Fibroblast of skin of back (primary cell): ENCODE measurements at regions not wholly inside any gene's neighbourhood (a gene's known extent, or its start where the extent isn't known, plus 50 kb on each side); places are given as distances from the start of the nearest gene placed in this dataset.

ENCODE experiments used
- DNase-seq: peaks from one replicate; pipeline ENCODE4 v3.0.0-alpha.2; 2013

- DNase-seq, result no peak
Observed at GRCh38 chr12:107530701-107531100, 154.9 kb upstream of the PWP1 start.

- no peak for DNase-seq
Observed at GRCh38 chr12:107533218-107533617, 152.4 kb upstream of the PWP1 start.

- peak; percentile 55 for DNase-seq
Observed at GRCh38 chr12:107536613-107537012, 149.0 kb upstream of the PWP1 start.

GRCh38 chr12:107537464-107538119, 148.0 kb upstream of the PWP1 start:
- DNase-seq, result no peak

GRCh38 chr12:107539196-107539939, 146.2 kb upstream of the PWP1 start:
- no peak for DNase-seq

GRCh38 chr12:107541001-107541705, 144.4 kb upstream of the PWP1 start:
- DNase-seq, result no peak

GRCh38 chr12:107543416-107543815, 142.2 kb upstream of the PWP1 start:
- DNase-seq, result no peak

- no peak for DNase-seq
Observed at GRCh38 chr12:107543841-107544240, 141.8 kb upstream of the PWP1 start.

GRCh38 chr12:107544937-107545336, 140.7 kb upstream of the PWP1 start:
- DNase-seq, result no peak

- DNase-seq, result peak; percentile 13
Observed at GRCh38 chr12:107545737-107546353, 139.8 kb upstream of the PWP1 start.

GRCh38 chr12:107547389-107547788, 138.2 kb upstream of the PWP1 start:
- no peak for DNase-seq

GRCh38 chr12:107549651-107550480, 135.7 kb upstream of the PWP1 start:
- no peak for DNase-seq

GRCh38 chr12:107551434-107551833, 134.2 kb upstream of the PWP1 start:
- no peak for DNase-seq

GRCh38 chr12:107552263-107552662, 133.3 kb upstream of the PWP1 start:
- no peak for DNase-seq

- DNase-seq, result no peak
Observed at GRCh38 chr12:107553211-107553765, 132.3 kb upstream of the PWP1 start.

GRCh38 chr12:107554941-107555340, 130.7 kb upstream of the PWP1 start:
- no peak for DNase-seq

GRCh38 chr12:107557026-107557425, 128.6 kb upstream of the PWP1 start:
- DNase-seq, result no peak

GRCh38 chr12:107557589-107558100, 128.0 kb upstream of the PWP1 start:
- no peak for DNase-seq

GRCh38 chr12:107558141-107558815, 127.3 kb upstream of the PWP1 start:
- no peak for DNase-seq

- DNase-seq, result no peak
Observed at GRCh38 chr12:107558816-107559382, 126.7 kb upstream of the PWP1 start.
